NCI-H345 (cell line): ENCODE measurements at regions not wholly inside any gene's neighbourhood (a gene's known extent, or its start where the extent isn't known, plus 50 kb on each side); places are given as distances from the start of the nearest gene placed in this dataset.

Experiments used
- DNase-seq: peaks from one replicate; lab custom pipeline; 2025; lab: John Stamatoyannopoulos, UW

DNA sequence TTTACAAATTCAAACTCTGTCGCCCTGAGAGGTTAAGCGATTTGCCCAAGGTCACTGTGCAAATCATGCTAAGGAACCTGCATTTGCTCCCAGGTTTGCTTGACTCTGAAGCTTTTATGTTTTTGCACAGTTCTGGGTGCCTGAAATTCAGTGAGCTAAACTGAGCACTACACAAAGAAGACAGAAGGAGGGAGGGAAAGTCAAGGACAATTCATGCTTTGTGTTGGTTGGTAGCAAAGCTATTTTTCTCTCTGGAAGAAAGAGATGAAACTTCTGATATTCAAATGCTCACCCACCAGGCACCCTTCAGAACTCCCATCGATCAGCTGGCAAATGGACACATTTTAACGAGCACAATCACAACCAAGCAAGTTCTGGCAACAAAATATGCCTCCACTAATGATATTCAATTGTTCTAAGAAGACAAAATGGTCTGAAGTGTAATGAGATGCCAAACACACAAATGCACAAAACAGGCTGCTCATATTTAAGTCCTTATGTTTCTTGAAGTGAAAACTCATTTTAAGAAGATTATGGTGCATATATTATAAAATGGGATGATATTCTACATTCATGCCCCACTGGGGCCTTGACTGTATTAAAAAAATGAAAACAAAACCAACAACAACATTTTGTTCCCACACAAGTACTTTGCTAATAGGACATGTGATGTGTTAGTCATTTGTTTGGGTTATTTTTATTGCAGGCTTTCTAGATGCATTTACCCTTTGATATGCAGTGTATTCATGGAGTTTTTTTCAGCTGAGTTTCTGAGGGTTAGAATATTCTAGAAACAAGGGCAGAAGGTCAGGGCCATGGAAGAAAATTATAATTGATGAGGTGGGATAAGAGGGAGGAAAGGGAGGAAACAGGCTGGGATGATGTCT, 445.6 kb upstream of the CELF4 start:
- DNase-seq, result no peak

DNA sequence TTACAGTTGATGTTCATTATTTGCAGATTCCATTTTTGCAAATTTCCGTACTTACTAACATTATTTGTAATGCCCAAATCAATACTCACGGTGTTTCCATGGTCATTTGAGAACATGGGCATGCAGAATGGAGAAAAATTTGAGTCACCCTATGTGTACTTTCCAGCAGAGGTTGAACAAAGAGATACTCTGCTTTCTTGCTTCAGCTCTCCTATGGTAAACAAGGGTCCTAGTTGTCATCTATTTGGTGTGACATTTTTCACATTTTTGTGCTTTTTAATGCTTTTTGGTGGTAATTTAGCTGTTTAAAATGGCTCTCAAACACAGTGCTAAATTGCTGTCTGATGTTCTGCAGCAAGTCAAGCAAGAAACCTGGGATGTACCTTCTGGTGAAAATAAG, 444.4 kb upstream of the CELF4 start:
- no peak for DNase-seq

- no peak for DNase-seq
Observed at GRCh38 chr18:38009320-38009719, 443.7 kb upstream of the CELF4 start.

DNA sequence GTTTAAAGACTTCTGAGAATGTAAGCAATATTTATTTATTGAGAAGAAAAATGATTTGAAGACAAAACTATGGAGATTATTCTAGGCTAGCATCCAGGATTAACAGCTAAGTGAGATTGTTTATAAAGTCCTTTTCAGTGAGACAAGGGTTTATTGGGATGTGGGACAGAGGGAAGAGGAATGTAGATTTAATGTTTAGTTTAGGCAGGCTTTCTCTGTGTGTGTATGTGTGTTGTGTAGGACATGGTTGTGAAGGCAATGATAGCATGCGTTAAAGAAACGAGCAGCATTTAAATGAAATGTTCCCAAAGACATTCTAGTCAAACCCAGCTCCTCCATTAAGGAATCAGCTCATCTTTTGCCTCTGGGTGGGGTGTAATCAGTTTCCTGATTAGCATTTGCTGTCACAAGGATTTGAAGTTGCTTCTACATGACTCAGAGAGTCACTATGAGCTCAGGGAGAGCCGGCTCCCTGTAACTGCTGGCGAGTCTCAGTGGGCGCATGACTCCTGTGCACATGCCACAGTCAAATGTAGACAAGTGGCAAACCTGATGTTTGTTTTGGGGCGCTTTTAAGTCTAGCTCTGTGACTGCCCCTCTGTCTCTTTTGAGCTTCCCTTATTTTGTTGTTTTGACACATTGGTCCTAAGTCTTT, 442.2 kb upstream of the CELF4 start:
- no peak for DNase-seq

DNA sequence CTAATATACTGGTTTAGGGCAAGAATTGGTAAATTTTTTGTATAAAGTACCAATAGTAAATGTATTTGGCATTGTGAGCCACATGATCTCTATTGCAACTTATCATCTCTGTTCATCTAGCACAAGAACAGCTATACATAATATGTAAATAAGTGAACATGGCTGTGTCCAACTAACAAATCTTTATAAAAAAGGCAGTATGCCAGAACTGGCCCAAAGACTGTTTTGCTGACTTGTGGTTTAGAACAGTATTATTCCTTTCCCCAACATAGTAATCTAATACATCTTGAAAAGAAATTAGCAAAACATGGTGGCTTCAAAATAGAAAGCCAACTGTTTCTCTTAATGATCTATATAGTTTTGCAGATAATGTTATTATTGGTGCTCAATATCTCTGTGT, 441.4 kb upstream of the CELF4 start:
- no peak for DNase-seq

- no peak for DNase-seq
Observed at GRCh38 chr18:38006541-38006940, 440.9 kb upstream of the CELF4 start.

- DNase-seq, result no peak
Observed at GRCh38 chr18:37997695-37998094, 432.1 kb upstream of the CELF4 start.

DNA sequence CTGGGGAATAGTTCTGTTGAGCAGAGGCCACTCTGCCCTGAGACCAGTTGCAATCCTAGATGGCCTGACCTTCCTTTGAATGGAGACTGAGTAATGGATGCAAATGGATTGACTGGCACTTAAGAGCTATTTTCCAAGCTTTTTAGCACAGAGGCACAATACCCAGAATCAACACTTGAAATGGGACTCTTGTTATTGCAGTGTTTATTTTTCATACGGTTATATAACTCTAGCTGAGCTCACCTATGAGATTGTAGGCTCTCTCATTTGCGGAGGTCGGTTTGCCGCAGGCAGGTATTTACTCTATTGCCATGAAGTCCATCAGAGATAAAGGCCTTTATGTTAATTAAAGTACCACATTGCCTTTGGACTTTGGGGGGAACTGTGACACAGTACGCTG, 422.3 kb upstream of the CELF4 start:
- peak; percentile 96 for DNase-seq

GRCh38 chr18:37986665-37987064, 421.1 kb upstream of the CELF4 start:
- DNase-seq, result no peak

- peak; percentile 16 for DNase-seq
Observed at GRCh38 chr18:37985126-37985525, 419.5 kb upstream of the CELF4 start.

- DNase-seq, result no peak
Observed at GRCh38 chr18:37980556-37980955, 415.0 kb upstream of the CELF4 start.

GRCh38 chr18:37975446-37975845, 409.8 kb upstream of the CELF4 start:
- DNase-seq, result no peak

GRCh38 chr18:37967261-37967660, 401.7 kb upstream of the CELF4 start:
- DNase-seq, result no peak

GRCh38 chr18:37965572-37965970, 400.0 kb upstream of the CELF4 start:
- no peak for DNase-seq

- no peak for DNase-seq
Observed at GRCh38 chr18:37964885-37965571, 399.4 kb upstream of the CELF4 start.

DNA sequence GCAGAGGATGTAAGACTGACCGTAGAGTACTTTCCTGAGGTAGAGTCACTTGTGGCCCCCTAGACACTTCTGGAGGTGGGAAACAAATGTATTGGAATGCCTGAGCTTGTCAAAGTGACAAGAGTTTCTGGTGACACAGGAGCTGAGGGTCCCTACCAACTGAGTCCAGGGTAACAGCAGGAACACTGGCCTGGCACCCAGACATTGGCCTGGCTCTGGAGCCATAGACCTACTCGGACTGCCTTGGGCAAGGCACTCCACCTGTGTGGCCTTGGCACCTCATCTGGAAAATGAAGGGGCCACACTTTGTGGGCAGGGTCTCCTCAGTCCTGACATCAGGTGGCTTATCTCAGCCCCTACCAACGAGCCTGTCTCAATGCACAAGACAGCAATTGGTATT, 398.2 kb upstream of the CELF4 start:
- DNase-seq, result no peak

DNA sequence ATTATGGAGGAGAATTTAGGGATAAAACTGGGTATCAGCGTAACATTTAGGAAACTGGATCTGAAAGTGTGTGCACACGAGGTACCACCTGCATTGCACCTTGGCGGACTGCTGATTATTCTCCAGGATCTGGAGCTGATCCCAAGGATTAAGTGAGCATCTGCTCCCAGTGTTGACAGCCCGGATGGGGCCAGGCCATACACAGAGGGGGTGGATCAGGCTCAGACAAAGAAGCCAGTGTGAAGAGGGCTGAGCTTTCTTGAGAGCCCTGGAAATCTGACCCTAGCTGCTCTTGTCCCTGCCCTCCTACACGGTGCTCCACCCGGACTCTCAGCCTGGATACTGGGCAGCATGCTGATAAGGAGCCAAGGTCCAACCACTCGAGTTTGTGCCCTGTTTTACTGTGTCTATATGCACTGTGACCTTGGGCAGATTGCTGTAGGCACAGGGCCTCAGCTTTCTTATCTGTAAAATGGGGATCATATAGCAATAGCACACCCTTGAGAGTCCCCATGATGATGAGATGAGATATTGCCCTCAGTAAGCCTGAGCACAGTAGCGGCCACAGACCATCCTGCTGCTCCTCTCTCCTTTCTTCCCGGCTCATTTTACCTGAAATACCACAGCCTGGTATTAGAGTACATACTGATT, 396.8 kb upstream of the CELF4 start:
- DNase-seq, result no peak

DNA sequence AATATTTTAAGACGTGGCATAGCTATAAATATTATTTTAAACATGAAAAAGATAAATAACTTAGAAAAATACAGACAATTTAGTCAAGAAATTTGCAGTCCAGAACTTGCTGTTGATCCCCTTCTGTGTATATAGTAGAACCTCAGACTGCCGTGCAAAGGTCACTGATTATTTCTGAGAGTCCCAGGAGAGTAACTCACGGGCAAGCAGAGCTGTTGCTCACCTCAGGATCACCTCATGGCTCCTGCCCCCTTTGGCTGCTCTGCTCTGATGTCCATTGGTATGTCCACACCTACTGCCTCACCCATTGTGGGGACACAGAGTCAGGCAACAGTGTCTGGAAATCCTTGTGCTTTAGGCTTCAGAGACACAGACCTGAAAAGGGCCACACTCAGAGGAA, 392.9 kb upstream of the CELF4 start:
- DNase-seq, result no peak

DNA sequence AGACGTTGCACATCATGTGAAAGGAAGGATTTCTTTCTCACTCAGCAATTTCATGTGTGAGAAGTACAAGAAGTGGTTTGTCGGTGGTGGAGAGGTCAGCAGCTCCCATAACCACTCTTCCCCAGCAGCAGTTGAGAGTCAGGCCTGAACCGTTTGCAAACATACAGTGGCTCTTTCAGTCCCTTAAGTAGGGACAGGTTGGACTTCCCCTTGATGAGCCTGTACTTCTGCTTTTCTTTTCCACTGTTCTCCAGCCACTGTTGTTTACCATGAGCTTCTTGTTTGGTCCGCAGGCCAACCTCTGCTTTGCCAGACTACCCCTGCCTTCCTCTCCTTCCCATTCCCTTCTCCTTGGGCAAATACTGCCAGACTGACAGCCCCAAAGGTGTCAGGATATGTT, 391.3 kb upstream of the CELF4 start:
- no peak for DNase-seq

GRCh38 chr18:37956020-37956419, 390.4 kb upstream of the CELF4 start:
- DNase-seq, result peak; percentile 34

- DNase-seq, result no peak
Observed at GRCh38 chr18:37955201-37955600, 389.6 kb upstream of the CELF4 start.

GRCh38 chr18:37953876-37954275, 388.3 kb upstream of the CELF4 start:
- no peak for DNase-seq

DNA sequence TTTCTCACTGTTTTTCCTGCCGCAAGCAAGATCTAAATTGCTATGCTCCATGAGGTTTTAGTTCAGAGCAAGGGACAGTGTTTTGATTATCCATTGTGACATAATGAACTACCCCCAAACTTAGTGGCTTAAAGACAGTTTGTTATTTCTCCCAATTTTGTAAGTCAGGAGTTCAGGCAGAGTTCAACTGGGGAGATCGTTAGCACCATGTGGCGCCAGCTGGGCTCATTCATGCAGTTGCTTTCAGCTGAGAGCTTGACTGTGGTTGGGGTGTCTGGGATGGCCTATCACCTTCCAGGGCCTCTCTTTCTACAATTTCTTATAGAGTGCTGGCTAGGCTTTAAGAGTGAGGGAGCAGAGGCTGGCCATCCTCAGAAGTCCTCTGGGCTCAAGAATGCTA, 382.9 kb upstream of the CELF4 start:
- no peak for DNase-seq
